Adrenal gland (tissue), 9 donors: ENCODE measurements at regions not wholly inside any gene's neighbourhood (a gene's known extent, or its start where the extent isn't known, plus 50 kb on each side); places are given as distances from the start of the nearest gene placed in this dataset.
"Not testable (repeated sequence)": the region's sequence is repeated elsewhere in the genome, so short reads cannot be mapped to it uniquely, and the experiment has no call there.

Experiments used
- DNase-seq, 7 donors: peaks; one replicate each; pipeline ENCODE4 v3.0.0-alpha.2; 2019 to 2020
- H3K27ac ChIP-seq, 5 donors: fragments of 200-600 bp; sonication (generic) in 4 of 5; 1 replicate in 3 of 5; 2 replicates in 2 of 5; pipeline versions ENCODE4 v1.5.1 to v1.8.0; 2016 to 2020; ENCODE audit warnings: mild to moderate bottlenecking in 1 of 5
- H3K27me3 ChIP-seq: fragments of 200-600 bp; 2 replicates; pipeline ENCODE4 v1.8.0; 2021
- H3K36me3 ChIP-seq, 2 donors: fragments of 200-600 bp; replicated peaks in 1 of 2; 1 replicate in 1 of 2; 2 replicates in 1 of 2; pipeline versions ENCODE4 v1.5.1 to v1.8.0; 2018 to 2022
- H3K4me1 ChIP-seq, 2 donors: fragments of 200-600 bp; replicated peaks in 1 of 2; 1 replicate in 1 of 2; 2 replicates in 1 of 2; pipeline versions ENCODE4 v1.5.1 to v1.8.0; 2018 to 2021
- H3K4me3 ChIP-seq, 4 donors: fragments of 200-600 bp; sonication (generic) in 3 of 4; one replicate each; pipeline ENCODE4 v1.5.1; 2016 to 2018
- H3K9me3 ChIP-seq, 3 donors: fragments of 200-600 bp; sonication (generic) in 1 of 3; replicated peaks in 1 of 3; 1 replicate in 2 of 3; 2 replicates in 1 of 3; pipeline versions ENCODE4 v1.5.1 to v1.8.0; 2016 to 2021
- CTCF ChIP-seq, 6 experiments: fragments of 450-650 bp in 4 of 6; fragments of 200-600 bp in 2 of 6; sonication (generic) in 1 of 6; IDR thresholded peaks; 1 replicate in 5 of 6; 2 replicates in 1 of 6; pipeline versions ENCODE4 v1.5.1 to v1.8.0; 2016 to 2021; ENCODE audit warnings: antibody characterized with exemption in 6 of 6, mild to moderate bottlenecking in 2 of 6, moderate library complexity in 1 of 6
- POLR2A ChIP-seq, 2 donors: fragments of 450-650 bp; IDR thresholded peaks; one replicate each; pipeline ENCODE4 v1.6.1; 2017; ENCODE audit warnings: antibody characterized with exemption in 2 of 2, mild to moderate bottlenecking in 2 of 2, moderate library complexity in 1 of 2
- WGBS, 4 donors: extraction: QIAGEN DNeasy Blood & Tissue Kit in 2 of 4; methylation state at CpG; one replicate each; pipeline versions ENCODE4 v1.1.5 to v1.1.7; 2013 to 2017; 5-methylcytosine and 5-hydroxymethylcytosine counted together
- intact Hi-C, 2 donors: fragments of 100-400 bp; cut with DNase I; formaldehyde crosslinking; loops; one replicate each; pipeline versions ENCODE4 v1.14.1 to v1.15.0; 2022 to 2023
- donor health status: healthy with polysubstance abuse.
- donor health status: Bipolar disorder and iron deficiency.
- donor health status: DM: yes; HTN: yes; CAD: no.
- donor health status: DM: no; HTN: no; CAD: no.
- donor health status: DM: no; HTN: no; CAD: no.

- TF ChIP-seq POLR2A (IDR thresholded peaks at IDR 0.05), result no peak
- TF ChIP-seq CTCF (IDR thresholded peaks at IDR 0.05), result no peak
- Histone ChIP-seq H3K9me3 (no peaks in the 10 kb centered on the region), H3K4me1 (no peaks in the 10 kb centered on the region), H3K27ac (no peak overlapping the region), H3K27me3 (no peaks in the 10 kb centered on the region), H3K4me3 (no peak overlapping the region), H3K36me3 (no peaks in the 10 kb centered on the region)
- intact Hi-C loops, result no loop called here
- DNase-seq, result no peak
- 87 to 97% (median 96%) methylated on average over 5 of the region's 5 CpGs for WGBS, 4 donors
Observed at GRCh38 chr9:38128752-38129270, 59.8 kb upstream of the SHB start.

DNA sequence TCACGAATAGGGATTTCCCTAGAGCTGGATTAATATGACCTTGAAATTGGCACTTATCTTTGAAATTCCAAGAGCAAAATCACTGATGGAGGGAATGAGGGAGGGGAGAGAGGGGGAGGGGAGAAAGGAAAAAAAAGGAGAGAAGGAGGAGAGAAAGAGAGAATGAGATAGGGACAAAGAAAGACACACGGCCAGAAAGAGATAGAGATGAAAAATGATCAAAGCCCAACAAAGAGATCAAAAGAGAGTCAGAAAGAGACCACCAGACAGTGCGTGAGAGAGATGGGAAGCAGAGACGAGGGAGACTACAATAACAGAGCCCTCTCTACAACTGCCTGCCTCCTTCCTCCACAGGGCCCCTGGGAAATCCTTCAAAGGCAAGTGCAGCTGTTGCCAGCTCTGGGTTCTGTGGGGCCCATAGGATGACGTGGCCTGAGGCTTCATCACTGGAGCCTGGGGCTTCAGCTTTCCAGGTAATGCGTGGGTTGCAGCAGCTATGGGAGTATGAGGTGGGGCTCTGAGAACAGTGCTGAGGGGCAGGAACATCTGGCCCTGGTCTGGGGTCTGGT lies 58.3 kb upstream of the SHB start:
- intact Hi-C loops, result no loop called here

GRCh38 chr9:38126730-38127129 lies 57.7 kb upstream of the SHB start:
- intact Hi-C loops, result no loop called here
- no peak for DNase-seq
- Histone ChIP-seq H3K9me3 (no peaks in the 10 kb centered on the region), H3K36me3 (no peaks in the 10 kb centered on the region), H3K27me3 (no peaks in the 10 kb centered on the region), H3K4me3 (no peak overlapping the region), H3K27ac (no peak overlapping the region), H3K4me1 (no peaks in the 10 kb centered on the region)
- WGBS, 4 donors, result 72 to 100% (median 87%) methylated on average over 2 to 6 of the region's 6 CpGs
- TF ChIP-seq POLR2A (IDR thresholded peaks at IDR 0.05), result no peak
- TF ChIP-seq CTCF (IDR thresholded peaks at IDR 0.05), result no peak

More for the DNA sequence above, 58.3 kb upstream of the SHB start:
- no peak for TF ChIP-seq CTCF (IDR thresholded peaks at IDR 0.05)
- no peak for TF ChIP-seq POLR2A (IDR thresholded peaks at IDR 0.05)
- H3K27ac ChIP-seq, result no peak overlapping the region
- no peaks in the 10 kb centered on the region for H3K36me3 ChIP-seq
- H3K9me3 ChIP-seq, result no peaks in the 10 kb centered on the region
- DNase-seq, result no peak
- no peak overlapping the region for H3K4me3 ChIP-seq
- no peaks in the 10 kb centered on the region for H3K4me1 ChIP-seq
- WGBS, 4 donors, result 77 to 84% (median 81%) methylated on average over 5 to 6 of the region's 6 CpGs
- no peaks in the 10 kb centered on the region for H3K27me3 ChIP-seq

DNA sequence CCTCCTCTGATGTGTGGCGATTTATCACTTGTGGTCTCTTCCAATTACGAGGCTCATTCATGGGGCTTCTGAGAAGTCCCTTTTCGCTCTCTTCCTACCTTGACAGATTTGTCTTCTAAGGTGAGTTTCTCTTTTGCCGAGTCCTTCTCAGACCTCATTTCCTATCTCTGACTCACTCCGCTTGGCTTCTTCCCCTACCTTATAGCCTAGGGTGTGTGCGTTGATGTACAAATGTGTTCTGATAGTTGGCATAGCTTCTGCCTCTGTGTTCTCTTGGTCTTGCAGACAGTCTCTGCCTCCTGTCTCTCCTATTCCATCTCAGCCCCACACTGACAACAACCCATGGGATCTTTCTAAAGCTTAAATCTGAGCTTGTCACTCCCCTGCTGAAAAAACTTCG lies 56.9 kb upstream of the SHB start:
- no peak for TF ChIP-seq POLR2A (IDR thresholded peaks at IDR 0.05)
- intact Hi-C loops, result no loop called here
- 79 to 88% (median 86%) methylated on average over 7 of the region's 7 CpGs for WGBS, 4 donors
- H3K27me3 ChIP-seq, result no peaks in the 10 kb centered on the region
- no peak overlapping the region for H3K27ac ChIP-seq
- no peaks in the 10 kb centered on the region for H3K36me3 ChIP-seq
- H3K4me1 ChIP-seq, result no peaks in the 10 kb centered on the region
- H3K9me3 ChIP-seq, result no peaks in the 10 kb centered on the region
- no peak overlapping the region for H3K4me3 ChIP-seq
- no peak for DNase-seq

DNA sequence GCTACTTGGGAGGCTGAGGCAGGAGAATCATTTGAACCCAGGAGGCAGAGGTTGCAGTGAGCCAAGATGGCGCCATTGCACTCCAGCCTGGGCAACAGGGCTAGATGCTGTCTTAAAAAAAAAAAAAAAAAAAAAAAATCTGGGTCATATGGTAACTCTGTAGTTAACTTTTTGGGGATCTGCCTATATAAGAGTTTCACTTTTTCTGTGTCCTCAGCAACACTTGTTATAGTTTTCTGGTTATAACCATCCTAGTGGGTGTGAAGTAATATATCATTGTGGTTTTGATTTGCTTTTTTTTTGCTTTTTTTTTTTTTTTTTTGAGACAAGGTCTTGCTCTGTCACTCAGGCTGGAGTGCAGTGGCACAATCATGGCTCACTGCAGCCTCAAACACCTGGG lies 54.3 kb upstream of the SHB start:
- not testable (repeated sequence) for H3K36me3 ChIP-seq, H3K27ac ChIP-seq, H3K4me3 ChIP-seq, DNase-seq, H3K27me3 ChIP-seq, H3K9me3 ChIP-seq, H3K4me1 ChIP-seq
- 81 to 95% (median 85%) methylated on average over 1 of the region's 1 CpG for WGBS, 4 donors
- intact Hi-C loops, result loop anchor here in 1 of 2 donors (5.0 kb wide), 1 partner anchor 294 kb away; no protein-coding TSS in a partner anchor
